Coronary artery (tissue), 2 donors: ENCODE measurements at regions not wholly inside any gene's neighbourhood (a gene's known extent, or its start where the extent isn't known, plus 50 kb on each side); places are given as distances from the start of the nearest gene placed in this dataset.

ENCODE experiments used
- DNase-seq: peaks from one replicate; pipeline ENCODE4 v3.0.0-alpha.2; 2017; ENCODE audit warnings: low spot score
- H3K27ac ChIP-seq, 2 donors: fragments of 200-600 bp; sonication (generic); one replicate each; pipeline ENCODE4 v1.5.1; 2016 to 2019
- H3K4me3 ChIP-seq: fragments of 200-600 bp; sonication (generic); 2 replicates; pipeline ENCODE4 v1.5.1; 2016; ENCODE audit warnings: mild to moderate bottlenecking, moderate library complexity
- TF ChIP-seq, protein P1 (sequence below): fragments of 200-600 bp; sonication (generic); IDR thresholded peaks from one replicate; pipeline ENCODE4 v1.5.1; 2019; ENCODE audit warnings: antibody characterized with exemption

DNA sequence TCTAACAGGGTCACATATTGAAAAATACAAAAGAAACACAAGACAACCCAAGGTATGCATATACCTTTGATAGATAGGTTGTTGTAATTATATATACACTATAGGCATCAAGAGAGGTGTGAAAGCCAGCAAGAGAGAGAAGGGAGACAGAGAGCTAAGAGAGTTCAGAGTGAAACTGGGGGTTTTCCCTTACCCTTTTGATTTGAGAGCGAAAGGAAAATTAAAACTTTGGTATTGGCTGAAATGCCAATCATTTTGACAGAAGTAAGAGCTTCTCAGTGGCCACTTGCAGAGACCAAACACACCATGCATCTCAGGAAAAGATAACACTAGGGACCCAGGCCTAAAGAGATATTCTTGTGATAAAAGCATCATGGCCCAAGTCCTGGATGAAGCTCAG is 183.6 kb downstream of the SHOX2 start:
- H3K27ac ChIP-seq = no peak overlapping the region
- DNase-seq = no peak
- H3K4me3 ChIP-seq = no peak overlapping the region
- TF ChIP-seq, protein P1, sequence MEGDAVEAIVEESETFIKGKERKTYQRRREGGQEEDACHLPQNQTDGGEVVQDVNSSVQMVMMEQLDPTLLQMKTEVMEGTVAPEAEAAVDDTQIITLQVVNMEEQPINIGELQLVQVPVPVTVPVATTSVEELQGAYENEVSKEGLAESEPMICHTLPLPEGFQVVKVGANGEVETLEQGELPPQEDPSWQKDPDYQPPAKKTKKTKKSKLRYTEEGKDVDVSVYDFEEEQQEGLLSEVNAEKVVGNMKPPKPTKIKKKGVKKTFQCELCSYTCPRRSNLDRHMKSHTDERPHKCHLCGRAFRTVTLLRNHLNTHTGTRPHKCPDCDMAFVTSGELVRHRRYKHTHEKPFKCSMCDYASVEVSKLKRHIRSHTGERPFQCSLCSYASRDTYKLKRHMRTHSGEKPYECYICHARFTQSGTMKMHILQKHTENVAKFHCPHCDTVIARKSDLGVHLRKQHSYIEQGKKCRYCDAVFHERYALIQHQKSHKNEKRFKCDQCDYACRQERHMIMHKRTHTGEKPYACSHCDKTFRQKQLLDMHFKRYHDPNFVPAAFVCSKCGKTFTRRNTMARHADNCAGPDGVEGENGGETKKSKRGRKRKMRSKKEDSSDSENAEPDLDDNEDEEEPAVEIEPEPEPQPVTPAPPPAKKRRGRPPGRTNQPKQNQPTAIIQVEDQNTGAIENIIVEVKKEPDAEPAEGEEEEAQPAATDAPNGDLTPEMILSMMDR = no peak

DNA sequence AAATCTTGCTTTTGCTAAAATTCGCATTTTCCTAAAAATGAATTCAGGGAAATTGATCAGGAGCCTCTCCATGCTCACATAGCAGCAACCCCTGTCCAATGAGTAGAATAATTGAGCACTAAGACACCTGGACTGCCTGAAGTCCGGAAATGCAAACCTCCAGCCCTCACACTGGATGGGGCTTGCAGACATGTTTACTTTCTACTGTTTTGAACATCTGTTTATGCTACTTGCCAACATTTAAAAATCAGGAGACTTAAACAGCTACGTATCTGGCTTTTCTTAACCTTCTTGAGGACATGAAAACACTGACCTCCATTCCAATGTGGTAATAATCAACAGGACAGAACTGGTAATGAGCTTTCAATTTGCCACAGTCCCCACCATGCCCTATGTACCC is 184.4 kb downstream of the SHOX2 start:
- TF ChIP-seq, protein P1 = no peak
- DNase-seq = no peak
- Histone ChIP-seq H3K4me3 (no peak overlapping the region), H3K27ac (no peak overlapping the region)

DNA sequence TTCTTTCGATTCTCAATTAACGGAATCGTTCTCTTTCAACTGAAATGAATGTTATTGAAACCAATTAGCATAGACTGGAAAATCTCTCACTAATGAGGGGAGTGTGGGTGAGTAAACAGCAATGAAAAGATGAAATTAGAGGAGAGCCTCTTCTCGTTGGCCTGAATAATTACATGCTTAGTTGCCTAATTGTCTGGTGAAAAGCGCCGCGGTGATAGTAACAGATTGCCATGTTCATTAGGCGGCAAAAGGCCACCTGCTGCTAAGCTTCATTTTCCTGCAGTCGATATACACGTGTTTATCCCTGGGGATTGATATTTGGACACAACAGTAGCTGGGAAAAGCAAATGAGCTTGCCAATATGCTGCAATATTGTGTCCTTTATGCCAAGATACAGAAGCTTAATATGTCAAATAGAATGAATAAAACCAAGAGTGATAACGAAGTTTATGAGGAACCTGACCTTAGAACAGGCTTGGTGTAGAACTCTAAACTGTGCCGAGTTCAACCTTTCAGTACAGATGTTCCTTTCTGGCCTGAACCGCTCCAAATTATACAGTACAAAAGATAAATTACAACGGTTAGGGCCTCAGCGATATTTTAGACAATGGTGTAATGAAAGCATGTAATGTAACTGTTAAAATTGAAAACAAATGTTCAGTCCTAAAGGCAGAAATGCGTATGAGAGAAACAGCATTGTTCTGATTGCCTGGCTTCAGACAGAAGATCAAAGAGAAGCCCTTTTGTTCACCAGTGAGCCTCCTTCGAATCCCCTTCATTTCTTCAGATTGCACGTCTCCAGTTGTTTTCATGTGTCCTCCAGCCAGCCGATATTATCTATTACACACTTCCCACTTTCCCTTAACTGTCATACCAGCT is 185.2 kb downstream of the SHOX2 start:
- no peak for DNase-seq
- TF ChIP-seq, protein P1 = no peak
- Histone ChIP-seq H3K4me3 (no peak overlapping the region), H3K27ac (no peak overlapping the region)

DNA sequence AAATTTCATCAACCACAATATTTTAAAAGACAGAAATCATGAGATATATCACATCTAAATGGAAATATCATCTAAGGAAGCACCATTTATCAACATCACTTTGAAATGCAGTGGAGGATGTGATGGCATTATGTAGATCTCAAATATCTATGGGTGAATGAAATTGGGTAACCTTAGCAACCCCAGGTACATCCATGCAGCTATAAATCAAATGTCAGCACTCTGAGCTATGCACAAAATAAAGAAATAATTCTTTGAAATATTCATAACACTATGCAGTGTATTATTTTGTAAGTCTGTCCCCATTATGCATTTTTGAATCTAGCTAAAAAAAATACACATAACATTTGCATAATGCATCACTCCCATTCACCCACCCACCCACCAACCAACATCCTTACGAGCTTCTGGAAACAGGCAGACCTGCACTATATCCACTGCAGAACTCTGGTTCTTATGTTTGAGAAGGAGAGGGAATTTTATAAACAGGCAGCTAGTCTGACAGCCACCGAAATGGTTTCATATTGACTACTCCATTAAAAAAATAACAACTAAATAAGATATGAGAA is 186.8 kb downstream of the SHOX2 start:
- no peak overlapping the region for H3K27ac ChIP-seq
- TF ChIP-seq, protein P1 = no peak
- DNase-seq = no peak
- no peak overlapping the region for H3K4me3 ChIP-seq

DNA sequence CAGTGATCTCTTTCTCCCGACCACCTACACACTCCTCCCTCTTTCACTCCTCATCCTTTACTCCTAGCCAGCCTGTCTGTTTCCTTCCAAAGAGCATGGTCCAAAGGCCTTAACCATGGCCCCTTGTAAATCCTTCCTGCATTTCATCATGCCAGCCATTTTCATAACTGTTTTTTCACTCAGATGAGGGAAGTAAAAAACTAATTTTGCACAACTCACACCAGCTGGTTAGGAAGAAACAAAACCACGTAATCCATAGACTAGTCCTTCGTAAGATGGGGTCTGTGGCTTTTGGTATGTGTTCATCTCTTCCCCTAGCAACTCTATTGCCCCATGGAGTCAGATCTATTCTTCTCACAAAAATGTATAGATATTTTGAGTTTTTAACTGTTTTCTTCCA is 187.8 kb downstream of the SHOX2 start:
- DNase-seq = no peak
- Histone ChIP-seq H3K4me3 (no peak overlapping the region), H3K27ac (no peak overlapping the region)
- TF ChIP-seq, protein P1 = no peak

DNA sequence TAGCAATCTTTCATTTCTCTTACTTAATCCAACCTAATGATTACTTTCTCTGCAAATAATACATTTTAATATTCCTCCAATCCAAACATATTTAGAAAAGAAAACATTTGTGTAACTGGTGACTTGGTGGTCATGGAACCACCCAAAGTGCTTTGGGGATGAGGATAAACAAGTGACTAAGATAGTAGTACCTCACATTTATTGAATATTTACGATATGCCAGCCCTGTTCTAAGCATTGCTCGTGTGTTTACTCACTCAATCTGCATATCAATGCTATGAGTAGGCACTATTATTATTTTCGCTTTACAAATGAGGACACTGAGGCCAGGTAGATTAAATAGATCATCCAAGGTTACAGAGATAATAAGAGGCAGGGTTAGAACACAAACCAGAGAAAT is 189.5 kb downstream of the SHOX2 start:
- no peak overlapping the region for H3K4me3 ChIP-seq
- TF ChIP-seq, protein P1 = no peak
- no peak for DNase-seq
- H3K27ac ChIP-seq = no peak overlapping the region

DNA sequence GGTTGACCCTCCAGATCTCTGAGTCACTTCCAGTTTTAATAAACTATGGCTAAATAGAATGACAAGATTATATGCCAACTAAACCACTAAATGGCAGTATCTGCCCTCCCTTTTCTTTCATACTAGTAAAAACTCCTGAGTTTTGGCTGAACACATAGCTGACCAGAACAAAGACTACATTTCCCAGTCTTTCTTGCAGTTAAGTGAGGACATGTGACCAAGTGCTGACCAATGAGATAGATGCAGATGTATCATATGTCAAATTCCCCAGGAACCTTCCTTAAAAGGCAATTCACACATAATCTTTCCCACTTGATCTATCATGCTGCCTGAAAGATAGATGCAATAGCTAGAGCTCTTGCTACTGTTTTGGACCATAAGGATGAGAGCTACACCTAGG is 191.3 kb downstream of the SHOX2 start:
- no peak overlapping the region for H3K27ac ChIP-seq
- DNase-seq = no peak
- TF ChIP-seq, protein P1 = no peak
- H3K4me3 ChIP-seq = no peak overlapping the region
